Kasumi-1 (cell line): ENCODE measurements at regions not wholly inside any gene's neighbourhood (a gene's known extent, or its start where the extent isn't known, plus 50 kb on each side); places are given as distances from the start of the nearest gene placed in this dataset.

Experiments used
- DNase-seq, 2 experiments: peaks; one replicate each; lab custom pipeline; 2025; lab: John Stamatoyannopoulos, UW

DNA sequence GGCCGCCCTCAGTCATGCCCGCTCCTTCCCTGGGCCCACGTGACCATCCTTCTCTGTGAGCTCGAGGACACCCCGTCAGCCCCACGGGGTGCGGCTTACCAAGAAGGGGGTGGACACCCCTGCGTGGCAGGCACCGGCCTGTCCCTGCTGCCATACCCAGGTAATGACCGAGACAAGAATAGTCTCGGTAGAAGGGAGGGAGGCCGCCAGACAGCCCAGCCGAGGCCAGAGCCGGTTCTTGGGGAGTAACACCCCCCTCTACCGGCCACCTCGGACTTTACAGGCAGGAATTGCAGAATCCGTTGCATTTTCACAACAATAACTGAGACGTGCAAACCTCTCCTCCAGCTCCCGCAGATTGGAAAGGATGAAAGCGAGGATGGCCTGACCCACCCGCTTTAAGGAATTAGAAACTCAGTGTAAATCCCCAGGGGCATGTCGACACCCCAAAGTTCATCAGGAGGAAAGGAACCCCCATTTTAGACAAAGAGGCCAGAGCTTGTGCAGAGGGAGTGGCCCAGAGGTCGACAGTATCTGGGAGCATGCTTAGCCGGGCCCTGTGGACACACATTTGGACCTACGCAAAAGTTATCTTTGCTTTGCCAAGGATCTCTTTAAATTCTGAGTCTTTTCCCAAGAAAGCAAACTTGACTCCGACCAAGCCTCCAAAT, 60.1 kb upstream of the GLI2 start:
- DNase-seq = peak; percentile 37 to 41

DNA sequence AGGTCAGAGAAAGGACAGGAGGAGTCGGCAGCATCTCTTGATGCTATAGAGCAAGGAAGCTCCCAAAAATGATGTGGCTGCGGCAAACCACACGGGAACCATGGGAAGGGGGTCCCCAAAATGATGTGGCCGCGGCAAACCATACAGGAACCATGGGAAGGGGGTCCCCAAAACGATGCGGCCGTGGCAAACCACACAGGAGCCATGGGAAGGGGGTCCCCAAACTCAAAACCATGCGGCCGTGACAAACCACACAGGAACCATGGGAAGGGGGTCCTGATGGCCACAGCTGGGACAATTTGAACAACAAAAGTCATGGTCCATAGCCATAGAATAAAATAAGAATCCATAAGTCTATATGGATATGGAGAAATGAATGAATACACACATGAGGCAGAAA, 58.4 kb upstream of the GLI2 start:
- DNase-seq = no peak

DNA sequence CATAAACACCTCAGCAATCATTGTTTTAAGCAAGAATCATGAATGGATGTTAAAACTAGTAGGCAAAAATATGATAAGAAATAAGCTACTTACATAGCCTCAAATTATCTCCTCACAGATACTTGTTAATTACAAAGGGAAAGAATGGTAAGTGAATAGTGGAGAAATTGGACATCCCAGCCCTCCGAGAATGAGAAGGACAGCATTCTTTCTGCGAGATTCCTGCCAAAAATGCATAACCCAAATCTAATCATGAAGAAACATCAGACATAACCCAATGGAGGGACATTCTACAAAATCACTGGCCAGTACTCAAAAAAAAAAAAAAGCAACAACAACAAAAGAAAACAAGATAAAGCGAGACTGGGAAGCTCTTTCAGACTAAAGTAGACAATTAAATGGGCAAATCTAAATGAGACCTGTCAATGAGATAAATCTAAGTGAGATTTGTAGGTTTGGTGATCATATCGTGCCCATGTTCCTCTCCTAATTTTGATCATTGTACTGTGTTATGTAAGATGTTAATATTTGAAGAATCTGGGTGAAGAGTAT, 57.9 kb upstream of the GLI2 start:
- DNase-seq = no peak

DNA sequence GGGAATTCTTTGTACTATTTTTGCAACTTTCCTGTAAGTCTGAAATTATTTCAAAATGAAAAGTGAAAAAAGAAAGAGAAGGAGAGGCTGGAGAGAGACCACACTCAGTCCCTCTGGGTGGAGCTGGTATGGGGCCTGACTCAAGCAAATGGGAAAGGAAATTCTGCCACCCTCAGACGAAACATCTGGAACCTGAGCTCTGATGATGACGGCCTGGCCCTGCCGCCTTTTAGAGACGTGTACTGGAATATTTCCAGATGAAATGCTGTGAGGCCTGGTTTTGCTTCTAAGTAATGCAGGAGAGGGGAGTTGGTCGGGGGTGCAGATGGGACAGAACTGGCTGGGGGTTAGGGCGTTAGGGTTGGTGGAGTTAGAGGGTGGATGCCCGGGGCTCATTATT, 57.4 kb upstream of the GLI2 start:
- no peak for DNase-seq

DNA sequence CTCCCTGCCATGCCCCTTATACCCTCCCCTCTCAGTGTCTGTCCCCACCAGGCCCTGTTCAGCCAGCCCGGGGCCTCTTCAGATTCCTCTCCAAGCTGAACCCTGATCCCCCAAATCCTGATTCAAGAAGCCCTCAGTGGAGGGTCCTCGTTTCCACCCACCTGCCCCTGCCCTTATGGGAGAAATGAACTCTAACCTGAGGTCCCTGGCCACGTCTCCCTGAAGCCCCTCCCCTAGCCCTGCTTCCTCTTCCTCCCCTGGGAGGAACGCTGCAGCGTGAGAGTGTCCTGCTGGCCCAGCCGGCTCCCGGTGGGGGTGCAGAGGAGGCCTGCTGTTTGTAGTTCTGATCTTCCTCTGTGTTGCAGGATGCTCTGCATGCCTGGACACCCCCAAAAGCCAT, 56.7 kb upstream of the GLI2 start:
- no peak for DNase-seq

DNA sequence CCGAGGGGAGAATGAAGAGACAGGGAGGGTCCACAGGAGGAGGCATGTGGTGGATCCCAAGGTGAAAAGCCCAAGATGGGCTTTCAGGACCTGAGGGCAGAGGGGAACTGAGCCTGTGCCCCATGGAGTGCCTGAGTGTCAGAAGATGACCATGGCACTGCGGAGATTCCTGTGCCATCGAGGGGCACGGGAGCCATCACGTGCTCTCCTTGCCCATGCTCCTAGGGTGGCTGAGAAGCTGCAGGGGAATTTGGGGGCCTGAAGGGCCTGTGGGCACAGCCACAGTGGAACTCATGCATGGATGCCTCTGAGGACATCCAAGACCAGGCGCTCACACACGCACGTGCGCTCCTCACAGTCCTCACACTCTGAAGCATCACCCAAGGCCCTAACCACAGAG, 56.1 kb upstream of the GLI2 start:
- DNase-seq = no peak

DNA sequence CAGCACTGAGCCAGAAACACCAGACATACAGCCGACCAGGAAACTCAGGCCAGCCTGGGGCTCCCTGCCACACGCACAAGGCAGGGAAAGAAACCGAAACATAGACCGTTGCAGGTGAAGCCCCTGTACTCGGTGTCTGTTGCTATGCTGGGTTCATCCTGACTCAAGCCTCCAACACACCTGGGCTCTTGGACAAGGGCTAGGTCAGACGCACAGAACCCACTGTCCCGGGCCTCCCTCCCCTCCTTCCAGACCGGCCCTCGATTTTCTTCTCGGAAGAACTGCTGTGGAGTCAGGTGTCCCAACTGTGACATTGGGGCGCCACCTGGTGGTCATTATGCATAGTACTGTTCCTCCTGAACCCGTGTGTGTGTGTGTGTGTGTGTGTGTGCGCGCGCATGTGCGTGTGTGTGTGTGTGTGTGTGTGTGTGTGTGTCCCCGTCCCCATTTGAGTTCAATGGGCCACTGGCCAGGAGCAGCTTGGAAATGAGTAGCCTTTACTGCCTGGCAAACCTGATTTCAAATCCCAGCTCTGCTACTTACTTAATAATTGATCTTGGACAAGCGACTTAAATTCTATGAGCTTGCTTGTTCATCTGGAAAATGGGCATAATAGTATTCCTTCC, 55.4 kb upstream of the GLI2 start:
- DNase-seq = peak; percentile 71 to 84

DNA sequence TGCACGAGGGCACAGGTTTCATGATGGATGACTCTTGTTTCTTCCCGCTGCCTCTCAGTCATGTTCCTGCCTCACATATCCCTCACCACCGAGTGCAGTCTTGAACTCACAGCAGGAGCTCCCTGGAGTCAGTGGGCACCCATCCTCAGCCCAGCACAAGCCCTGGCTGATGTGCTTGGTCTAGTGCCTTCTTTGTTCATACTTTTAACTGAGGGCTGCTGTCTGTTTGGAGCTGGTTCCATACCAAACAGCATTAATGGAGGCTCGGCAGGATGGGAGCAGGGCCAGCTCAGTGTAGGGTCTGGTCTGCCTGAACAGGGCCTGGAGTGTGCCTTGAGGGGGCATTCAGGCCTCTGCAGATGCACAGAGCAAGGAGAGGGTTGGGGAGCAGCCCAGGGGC, 54.5 kb upstream of the GLI2 start:
- DNase-seq = no peak

DNA sequence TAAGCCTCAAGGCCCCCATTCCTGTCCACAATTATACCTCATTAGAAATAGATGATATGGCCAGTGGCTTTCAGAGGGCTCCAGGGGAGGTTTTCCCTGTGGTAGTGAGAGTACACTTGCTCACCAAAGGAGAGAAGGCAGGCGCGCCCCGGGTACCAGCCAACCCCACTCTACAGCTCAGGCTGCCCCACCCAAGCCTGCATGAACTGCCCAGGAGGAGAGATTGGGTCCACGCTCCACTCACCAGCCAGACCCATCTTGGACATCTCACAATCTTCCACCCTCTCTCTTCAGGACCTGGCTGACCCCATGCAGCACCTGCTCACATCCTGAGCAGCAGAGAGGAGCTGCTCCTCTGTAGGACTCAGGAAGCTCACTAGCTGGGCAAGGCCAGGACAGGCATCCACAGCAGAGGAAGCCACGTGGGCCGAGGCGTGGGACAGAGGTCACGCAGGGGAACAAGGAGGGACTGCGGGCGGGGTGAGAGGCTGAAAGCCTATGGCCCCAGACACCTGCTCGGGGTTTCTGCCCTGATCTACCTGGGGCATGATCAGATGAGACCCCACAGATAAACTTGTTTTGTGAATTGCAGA, 53.9 kb upstream of the GLI2 start:
- no peak for DNase-seq

DNA sequence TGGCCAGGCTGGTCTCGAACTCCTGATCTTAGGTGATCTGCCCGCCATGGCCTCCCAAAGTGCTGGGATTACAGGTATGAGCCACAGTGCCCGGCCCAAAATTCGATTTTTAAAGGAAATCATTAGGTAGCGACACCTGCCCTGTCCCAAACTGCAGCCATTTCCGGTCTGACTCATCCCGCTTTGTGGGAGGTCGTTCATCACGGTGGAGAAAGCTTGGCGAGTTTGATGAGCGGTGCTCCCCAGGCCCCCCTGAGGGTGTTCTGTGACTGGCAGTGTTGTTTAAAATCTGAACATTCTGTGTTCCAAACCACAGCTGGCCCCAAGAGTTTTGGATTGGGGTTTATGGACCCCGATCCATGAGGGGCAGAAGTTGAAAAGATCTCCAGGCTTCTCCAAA, 53.0 kb upstream of the GLI2 start:
- no peak for DNase-seq

DNA sequence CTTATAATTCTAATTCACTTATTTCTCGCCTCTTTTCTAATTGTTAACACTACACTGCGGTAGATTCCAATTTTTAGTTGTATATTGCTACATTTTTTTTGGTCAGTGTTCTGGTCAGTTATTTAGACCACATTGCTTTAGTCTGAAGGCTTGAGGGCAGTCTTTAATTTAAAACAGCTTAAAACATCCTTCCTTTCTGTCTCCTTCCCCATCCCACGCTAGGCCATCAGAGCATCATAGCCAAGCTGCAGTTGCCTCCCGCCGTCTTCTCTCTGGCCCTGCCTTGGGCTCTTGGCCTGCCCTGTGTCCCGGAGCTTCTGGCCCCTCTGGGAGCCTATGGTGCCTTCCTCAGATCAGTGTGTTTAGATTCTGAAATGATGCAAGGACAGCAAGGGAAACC, 52.6 kb upstream of the GLI2 start:
- no peak for DNase-seq

DNA sequence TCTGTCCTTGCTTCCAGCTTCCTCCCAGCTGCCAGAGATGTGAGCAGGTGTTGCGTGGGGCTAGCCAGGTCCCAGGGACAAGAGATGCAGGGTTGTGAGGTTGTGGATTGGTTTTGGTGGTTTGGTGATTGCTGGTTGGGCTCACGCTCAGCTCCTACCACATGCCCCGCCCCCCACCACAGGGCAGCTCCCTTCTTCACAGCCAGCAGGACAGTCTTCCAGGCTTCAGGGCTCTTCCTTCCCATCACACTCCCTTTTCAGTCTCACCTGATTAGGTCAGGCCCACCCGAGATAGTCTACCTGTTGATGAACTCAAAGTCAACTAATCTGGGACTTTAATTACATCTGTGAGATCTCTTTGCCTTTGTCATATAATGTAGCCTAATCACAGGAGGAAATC, 52.0 kb upstream of the GLI2 start:
- no peak for DNase-seq

DNA sequence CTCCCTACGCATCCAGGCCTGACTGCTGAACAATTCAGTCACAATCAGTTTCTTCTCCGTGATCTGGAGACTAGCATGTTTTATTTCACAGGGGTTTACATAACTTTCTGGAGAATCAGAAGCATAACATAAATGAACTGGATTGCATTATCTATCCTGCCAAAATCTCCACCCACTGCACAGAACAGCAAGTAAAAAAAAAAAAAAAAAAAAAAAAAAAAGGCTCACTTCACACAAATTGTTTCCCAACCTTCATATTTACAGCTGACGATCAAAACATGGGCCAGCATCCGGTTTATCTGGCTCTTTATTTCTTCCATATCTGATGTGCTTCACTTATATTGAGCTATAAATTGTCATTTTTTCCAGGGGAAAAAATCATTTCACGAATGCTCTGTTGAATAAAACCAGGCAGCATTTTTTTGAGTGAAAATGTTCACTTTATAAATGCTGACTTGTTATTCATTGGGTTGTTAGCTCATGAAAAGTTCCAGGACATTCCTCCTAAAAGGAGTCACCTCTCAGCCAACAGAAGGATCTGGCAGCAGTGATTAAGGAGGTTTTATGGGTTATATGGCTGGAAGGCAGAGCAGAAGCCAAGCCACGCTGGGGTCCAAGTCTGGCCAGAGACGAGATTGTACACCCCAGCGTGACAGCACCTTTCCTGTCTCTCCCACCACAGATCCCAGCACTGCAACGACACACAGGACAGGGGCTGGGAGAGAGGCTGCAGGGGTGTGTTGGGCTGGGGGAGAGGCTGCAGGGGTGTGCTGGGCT, 51.2 kb upstream of the GLI2 start:
- no peak for DNase-seq

DNA sequence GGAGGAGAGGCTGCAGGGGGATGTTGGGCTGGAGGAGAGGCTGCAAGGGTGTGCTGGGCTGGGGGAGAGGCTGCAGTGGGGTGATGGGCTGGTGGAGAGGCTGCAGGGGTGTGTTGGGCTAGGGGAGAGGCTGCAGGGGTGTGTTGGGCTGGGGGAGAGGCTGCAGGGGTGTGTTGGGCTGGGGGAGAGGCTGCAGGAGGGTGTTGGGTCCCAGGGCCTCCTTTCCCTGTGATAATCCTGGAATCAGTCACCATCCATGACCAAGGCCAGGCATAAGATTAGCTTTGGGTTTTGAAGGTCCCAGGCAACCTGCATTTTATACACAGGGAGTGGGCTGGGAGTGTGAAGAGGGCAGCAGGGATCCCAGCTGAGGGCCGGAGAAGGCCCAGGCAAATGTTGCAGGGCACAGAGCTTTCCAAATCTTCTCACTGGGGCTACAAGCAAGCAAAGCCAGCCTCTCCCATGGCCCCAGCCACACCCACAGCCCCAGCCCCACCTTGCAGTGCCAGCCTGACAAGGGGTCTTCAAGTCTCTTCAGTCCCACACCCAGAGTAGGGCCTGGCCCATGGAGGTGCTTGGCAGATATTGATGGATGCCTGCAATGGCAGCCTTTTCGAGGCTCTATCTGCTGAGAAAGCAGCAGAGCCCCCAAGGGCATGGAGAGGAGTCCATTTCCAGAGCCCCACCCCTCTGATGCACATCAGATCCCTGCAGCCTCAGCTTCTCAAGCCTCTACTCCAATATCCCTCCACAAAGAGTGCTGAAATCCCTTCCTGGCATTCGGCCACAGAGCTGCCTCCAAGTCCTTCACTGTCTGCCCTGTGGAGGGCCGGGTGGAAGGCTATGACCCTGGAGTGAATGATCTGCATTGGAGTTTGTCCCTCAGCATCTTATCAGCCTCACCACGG, 50.3 kb upstream of the GLI2 start:
- DNase-seq = no peak
